ENCODE measurements at regions not wholly inside any gene's neighbourhood (a gene's known extent, or its start where the extent isn't known, plus 50 kb on each side); places are given as distances from the start of the nearest gene placed in this dataset.
"Not testable (repeated sequence)": the region's sequence is repeated elsewhere in the genome, so short reads cannot be mapped to it uniquely, and the experiment has no call there.

DNA sequence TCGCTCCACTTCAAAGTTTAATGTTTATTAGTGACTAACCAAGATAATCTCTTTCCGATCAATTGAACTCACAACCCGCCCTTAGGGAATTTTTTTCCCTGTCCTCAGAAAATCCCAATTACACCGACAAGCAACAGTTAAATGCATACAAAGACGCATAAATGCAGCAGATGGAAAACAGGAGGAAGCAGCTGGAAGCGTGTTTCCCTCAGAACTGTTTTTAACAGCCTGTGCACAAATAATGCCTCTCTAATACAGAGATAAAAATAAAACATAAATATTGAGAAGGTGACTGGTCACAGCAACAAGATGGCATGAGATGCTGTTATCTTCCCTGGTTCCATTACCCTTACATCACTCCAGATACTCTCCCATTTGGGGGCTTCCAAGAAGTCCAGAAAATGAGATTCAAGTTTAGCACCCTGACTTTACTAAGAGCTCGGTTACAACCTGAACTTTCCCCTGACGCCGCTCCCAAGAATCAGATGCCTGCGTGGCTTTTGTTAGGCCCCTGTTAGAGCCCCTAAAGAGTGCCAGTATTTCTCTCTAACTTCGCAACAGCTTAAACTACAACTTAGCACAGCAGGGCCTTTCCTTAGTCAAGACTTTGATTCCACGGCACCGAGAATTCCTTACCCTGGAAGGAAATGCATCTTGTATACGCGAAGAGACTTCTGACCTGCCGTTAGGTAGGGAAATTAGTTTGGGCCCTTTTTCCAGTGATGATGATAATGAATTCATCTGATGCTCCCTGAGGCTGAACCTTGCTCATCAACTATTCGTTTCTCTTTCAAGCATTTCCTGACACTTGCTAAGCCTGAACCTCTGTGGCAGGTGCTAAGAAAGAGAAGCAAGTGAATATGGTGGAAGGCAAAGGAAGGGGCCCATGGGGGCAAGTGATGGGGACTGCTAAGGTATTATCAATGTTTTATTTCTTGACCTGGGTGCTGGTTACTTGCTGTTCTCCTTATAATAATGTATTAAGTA, 137.7 kb upstream of the SMYD2 start:
- no peak for DNase-seq (ENCODE audit: low read depth in 2 of 2)

DNA sequence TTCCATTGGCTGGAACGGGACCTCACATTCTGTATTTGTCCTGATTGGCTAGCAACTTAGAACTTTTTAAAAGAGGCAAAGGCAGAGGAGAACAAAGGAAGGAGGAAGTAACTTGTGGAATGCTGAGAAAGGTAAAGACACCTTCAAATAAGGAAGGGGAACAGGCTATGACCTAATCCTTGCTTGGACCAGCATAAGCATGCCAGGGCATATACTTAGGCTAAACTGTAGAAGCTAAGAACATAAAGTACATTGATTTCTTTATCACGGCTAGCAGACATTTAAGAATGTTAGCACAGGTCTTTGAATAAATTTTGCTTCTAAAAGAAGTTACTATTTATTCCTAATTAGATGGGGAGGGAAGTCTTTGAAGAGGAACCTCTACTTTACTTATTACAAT, 136.4 kb upstream of the SMYD2 start:
- not testable (repeated sequence) for DNase-seq (ENCODE audit: low read depth in 2 of 2)

GRCh38 chr1:214146523-214146922, 134.4 kb upstream of the SMYD2 start:
- no peak for DNase-seq (ENCODE audit: low read depth in 2 of 2)

GRCh38 chr1:214154596-214155292, 126.2 kb upstream of the SMYD2 start:
- no peak for DNase-seq (ENCODE audit: low read depth in 2 of 2)

GRCh38 chr1:214155987-214156625, 124.9 kb upstream of the SMYD2 start:
- DNase-seq (ENCODE audit: low read depth in 2 of 2): no peak

GRCh38 chr1:214164173-214164572, 116.8 kb upstream of the SMYD2 start:
- no peak for DNase-seq (ENCODE audit: low read depth in 2 of 2)

DNA sequence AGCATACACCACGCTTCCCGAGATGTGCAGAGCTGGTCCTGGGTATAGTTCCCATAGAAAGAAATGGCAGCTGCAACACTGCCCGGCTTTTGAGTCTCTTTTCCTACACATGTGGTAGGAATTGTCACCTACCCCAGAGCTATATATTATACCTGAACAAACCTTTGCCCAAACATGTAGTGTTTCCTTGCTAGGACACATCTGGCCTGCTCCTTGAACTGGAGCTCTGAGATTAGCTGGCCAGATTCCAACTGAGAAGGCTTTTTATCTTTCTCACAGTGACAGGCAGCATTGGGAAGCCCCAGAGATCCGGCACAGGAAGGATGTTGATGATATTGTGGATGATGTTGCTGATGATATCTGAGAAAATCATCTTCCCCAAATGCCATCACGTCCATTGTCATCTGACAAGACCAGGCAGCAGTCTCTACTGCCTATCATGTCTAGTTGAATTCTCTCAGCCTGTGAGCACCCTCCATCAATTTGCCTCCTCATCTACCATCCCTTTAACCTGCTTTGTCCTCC, 115.0 kb upstream of the SMYD2 start:
- DNase-seq (ENCODE audit: low read depth in 2 of 2): no peak

DNA sequence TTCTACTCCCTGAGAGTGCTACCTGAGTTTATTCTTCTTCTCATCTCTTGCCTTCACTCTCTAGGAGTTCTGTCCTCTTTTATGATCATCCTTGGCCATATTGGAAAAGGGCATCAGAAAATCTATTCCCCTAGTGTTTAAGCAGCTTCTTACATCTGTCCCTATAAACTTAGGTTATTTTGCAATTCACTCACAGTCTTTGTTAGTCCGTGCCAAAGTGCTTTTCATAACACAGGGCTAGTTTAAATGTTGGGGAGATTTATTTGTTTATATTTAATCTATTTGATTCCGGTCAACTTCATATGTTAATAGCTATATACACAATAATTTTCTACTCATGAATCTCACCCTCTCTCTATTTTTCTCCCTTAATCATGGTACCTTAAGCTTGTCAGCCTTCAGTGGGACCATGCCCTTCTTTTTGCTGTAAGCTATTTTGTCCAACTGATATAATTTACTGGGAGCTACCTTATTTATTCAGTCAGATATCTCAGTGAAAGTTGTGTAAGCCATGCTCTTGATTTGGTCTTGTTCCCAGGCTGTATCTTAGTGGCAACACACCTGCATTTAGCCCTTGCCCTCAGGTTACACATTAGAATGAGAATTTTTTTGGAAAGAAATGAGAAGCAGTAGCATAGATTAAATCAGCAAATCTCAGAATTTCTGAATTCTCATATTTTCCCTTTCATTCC, 106.3 kb upstream of the SMYD2 start:
- no peak for DNase-seq (ENCODE audit: low read depth in 2 of 2)

GRCh38 chr1:214178102-214178501, 102.9 kb upstream of the SMYD2 start:
- DNase-seq (ENCODE audit: low read depth in 2 of 2): no peak

- no peak for DNase-seq (ENCODE audit: low read depth in 2 of 2)
Measured at GRCh38 chr1:214184992-214185391, 96.0 kb upstream of the SMYD2 start.

GRCh38 chr1:214186103-214186824, 94.7 kb upstream of the SMYD2 start:
- DNase-seq (ENCODE audit: low read depth in 2 of 2): no peak

- DNase-seq (ENCODE audit: low read depth in 2 of 2): no peak
Measured at GRCh38 chr1:214187121-214187900, 93.6 kb upstream of the SMYD2 start.

DNA sequence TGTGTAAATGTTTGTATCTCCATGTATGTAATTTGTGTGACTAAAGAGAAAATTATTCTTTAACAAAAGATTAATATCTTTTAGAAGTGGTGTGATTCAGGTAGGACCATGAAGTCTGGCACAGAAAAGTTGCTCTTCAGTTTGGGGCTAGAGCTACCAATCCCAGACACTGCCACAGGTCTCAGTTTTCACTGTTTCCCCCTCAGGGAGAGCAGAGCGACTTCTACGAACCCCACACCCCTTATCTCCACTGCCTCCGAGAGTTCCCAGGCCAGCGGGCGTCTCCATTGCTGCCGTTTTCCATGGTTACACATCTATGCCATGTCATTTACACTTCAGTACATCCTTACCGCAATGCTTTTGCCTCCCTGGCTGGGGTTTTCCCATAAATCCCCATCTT, 93.0 kb upstream of the SMYD2 start:
- no peak for DNase-seq (ENCODE audit: low read depth in 2 of 2)

DNA sequence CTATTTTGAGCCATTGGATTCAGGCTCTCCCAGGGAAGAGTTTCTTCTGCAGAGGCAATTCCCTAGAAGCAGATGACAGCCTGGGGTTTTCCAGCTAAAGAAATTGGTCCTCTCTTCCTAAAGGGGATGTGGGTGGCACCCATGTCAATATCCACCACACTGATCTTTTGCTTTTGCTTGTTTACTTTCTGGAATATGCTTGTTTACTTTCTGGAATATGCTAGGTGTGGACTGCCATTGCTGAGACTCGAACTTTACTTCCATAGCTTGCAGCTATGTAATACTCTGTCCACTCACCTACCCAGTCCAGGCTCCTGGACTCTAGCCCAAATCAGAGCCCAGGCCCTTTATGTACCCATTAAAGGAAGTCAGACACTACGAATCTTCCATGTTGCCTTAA, 92.1 kb upstream of the SMYD2 start:
- DNase-seq (ENCODE audit: low read depth in 2 of 2): no peak

GRCh38 chr1:214192825-214193643, 87.9 kb upstream of the SMYD2 start:
- no peak for DNase-seq (ENCODE audit: low read depth in 2 of 2)

DNA sequence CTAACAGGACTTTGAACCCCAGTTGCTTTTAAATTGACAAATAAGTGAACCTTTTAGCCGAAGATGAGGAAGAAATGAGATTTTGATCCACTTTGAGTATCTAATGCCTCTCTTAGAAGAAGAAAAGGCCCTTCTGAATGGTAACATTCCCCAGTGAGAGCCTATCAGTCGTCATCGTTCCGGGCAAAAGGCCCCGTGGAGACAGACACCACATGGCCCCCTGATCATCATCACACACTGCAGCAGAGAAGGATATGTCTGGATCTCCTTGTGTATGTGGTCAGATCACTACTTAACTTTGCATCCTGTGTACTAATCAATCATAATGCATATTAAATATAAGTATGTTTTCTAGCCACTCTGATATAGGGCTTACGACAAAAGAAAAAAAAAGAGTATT, 87.3 kb upstream of the SMYD2 start:
- DNase-seq (ENCODE audit: low read depth in 2 of 2): no peak

GRCh38 chr1:214198571-214198970, 82.4 kb upstream of the SMYD2 start:
- DNase-seq (ENCODE audit: low read depth in 2 of 2): no peak

- DNase-seq (ENCODE audit: low read depth in 2 of 2): no peak
Measured at GRCh38 chr1:214199585-214199984, 81.4 kb upstream of the SMYD2 start.

DNA sequence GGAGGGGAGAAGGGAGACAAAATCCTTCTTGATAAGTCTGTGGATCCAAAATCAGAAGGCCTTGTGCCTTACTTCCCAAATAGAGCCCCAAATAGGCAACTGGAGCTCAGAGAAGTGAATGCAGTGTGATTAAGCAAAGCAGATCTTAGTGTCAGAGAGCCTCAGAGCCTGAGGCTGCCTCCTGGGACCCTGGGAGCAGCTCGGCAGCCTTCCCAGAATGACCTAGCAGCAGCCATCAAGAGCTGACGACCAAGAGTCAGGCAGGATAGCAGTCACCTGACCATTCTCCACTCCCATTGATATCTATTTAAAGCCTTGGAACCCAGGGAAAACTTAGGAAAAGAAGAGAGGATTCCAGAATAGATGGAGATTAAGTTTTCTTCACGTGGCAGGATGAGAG, 78.0 kb upstream of the SMYD2 start:
- no peak for DNase-seq (ENCODE audit: low read depth in 2 of 2)
